Activated T-cell treated with anti-CD3 and anti-CD28 coated beads for 24 hours (primary cell): ENCODE measurements at regions not wholly inside any gene's neighbourhood (a gene's known extent, or its start where the extent isn't known, plus 50 kb on each side); places are given as distances from the start of the nearest gene placed in this dataset.
"Not testable (repeated sequence)": the region's sequence is repeated elsewhere in the genome, so short reads cannot be mapped to it uniquely, and the experiment has no call there.

Source experiments
- DNase-seq: peaks from one replicate; pipeline ENCODE4 v3.0.0-alpha.2; 2020; ENCODE audit warnings: low read depth

DNA sequence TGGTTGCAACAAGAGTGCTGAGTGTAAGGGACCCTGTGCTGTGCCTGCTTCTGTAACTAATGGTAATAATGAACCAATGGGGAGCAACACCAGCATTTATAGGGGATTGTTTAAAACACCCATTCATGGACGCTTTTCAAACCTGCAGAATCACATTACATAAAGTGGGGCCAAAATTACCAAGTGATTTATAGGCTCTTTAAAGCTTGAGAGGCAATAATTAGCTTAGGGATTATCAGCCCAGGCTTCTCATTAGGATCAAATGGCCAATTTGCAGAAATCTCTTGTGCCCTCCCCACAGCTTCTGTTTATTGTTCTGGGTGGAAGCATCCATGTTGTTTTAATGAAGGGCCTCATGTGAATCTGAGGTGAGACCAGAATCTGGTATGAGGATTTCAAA is 125.5 kb downstream of the ZNF486 start:
- DNase-seq = not testable (repeated sequence)

- DNase-seq = no peak
These were observed 122.2 kb downstream of the ZNF486 start for GRCh38 chr19:20289186-20289585.

- no peak for DNase-seq
These were observed 120.1 kb downstream of the ZNF486 start for GRCh38 chr19:20287070-20287469.

DNA sequence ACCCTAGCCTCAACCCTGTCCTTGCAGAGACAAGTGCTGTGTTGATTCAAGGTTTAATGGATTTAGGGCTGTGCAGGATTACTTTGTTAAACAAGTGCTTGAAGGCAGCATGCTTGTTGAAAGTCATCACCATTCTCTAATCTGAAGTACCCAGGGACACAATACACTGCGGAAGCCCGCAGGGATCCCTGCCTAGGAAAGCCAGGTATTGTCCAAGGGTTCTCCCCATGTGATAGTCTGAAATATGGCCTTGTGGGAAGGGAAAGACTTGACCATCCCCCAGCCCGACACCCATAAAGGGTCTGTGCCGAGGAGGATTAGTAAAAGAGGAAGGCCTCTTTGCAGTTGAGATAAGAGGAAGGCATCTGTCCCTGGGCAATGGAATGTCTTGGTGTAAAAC is 118.9 kb downstream of the ZNF486 start:
- DNase-seq = not testable (repeated sequence)

DNA sequence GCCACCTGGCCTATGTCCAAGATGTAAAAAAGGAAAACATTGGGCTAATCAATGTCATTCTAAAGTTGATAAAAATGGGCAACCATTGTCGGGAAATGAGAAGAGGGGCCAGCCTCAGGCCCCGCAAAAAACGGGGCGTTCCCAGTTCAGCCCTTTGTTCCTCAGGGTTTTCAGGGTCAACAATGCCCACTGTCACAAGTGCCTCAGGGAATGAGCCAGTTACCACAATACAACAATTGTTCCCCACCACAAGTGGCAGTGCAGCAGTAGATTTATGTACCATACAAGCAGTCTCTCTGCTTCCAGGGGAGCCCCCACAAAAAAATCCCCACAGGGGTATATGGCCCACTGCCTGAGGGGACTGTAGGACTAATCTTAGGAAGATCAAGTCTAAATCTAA is 112.5 kb downstream of the ZNF486 start:
- DNase-seq = no peak

- DNase-seq = no peak
These were observed 111.3 kb downstream of the ZNF486 start for GRCh38 chr19:20278342-20278741.

DNA sequence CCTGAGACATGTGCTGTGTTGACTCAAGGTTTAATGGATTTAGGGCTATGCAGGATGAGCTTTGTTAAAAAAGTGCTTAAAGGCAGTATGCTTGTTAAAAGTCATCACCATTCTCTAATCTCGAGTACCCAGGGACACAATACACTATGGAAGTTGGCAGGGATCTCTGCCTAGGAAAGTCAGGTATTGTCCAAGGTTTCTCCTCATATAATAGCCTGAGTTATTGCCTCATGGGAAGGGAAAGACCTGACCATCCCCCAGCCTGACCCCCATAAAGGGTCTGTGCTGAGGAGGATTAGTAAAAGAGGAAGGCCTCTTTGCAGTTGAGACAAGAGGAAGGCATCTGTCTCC is 109.7 kb downstream of the ZNF486 start:
- not testable (repeated sequence) for DNase-seq

GRCh38 chr19:20276011-20276731 is 109.2 kb downstream of the ZNF486 start:
- no peak for DNase-seq

DNA sequence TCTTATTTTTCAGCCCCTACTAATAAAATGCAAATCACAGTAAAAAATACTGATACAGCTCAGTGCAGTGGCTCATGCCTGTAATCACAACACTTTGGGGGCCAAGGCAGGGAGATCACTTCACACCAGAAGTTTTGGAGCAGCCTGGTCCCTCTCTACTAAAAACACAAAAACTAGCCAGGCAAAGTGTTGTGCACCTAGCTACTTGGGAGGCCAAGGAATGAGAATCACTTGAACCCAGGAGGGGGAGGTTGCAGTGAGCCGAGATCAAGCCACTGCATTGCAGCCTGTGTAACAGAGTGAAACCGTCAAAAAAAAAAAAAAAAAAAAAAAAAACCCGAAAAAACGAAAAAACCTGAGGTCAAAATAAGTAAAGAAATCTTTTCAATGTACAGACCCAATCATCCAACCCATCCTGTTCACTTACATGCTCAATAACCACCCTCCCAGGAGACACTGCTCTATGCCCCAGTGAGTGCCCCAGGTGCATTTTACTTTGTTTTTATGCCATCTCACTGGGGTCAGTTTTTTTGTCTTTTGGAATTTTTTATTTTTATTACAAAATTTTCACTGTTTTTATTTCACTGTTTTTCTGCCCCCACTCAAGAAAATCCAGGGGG is 107.0 kb downstream of the ZNF486 start:
- no peak for DNase-seq

DNA sequence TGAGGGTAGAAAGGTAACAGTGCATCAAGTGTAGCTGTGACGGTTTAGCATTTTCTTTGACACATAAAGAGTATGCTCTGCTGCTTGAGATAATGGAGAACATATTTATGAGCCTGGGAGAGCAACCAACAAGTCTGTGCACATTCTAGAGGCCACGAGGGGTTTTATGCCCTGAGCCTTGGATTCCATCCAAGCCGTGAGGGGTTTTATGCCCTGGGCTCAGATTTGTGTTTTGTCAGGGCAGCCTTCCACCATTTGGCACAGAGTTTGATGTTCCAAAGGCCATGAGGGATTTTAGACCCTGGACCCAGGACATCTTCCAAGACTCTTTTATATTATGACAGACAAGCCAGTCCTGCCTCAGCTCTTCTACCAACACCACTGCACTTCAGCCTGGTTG is 106.4 kb downstream of the ZNF486 start:
- DNase-seq = no peak

GRCh38 chr19:20272627-20273010 is 105.6 kb downstream of the ZNF486 start:
- DNase-seq = not testable (repeated sequence)

DNA sequence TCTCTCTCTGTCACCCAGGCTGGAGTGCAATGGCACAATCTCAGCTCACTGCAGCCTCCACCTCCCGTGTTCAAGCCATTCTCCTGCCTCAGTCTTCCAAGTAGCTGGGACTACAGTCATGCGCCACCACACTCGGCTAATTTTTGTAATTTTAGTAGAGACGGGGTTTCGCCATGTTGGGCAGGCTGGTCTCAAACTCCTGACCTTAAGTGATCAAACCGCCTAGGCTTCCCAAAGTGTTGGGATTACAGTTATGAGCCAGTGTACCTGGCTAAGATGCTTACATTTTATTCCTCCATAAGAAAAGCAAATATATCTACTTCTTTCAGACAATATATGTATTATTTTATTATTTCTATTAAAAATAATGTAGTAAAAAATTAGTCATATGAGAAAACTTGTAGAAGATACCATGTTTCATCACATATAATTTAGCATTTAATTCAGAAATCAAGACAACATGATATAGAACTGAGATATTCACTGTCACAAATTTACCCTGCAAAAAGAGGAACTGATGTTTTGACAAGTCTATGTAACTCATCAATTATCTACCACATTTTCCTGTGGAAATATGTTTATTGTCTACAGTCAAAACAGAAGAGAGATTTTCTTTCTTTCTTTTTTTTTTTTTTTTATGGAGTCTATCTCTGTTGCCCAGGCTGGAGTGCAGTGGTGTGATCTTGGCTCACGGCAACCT is 105.1 kb downstream of the ZNF486 start:
- not testable (repeated sequence) for DNase-seq

DNA sequence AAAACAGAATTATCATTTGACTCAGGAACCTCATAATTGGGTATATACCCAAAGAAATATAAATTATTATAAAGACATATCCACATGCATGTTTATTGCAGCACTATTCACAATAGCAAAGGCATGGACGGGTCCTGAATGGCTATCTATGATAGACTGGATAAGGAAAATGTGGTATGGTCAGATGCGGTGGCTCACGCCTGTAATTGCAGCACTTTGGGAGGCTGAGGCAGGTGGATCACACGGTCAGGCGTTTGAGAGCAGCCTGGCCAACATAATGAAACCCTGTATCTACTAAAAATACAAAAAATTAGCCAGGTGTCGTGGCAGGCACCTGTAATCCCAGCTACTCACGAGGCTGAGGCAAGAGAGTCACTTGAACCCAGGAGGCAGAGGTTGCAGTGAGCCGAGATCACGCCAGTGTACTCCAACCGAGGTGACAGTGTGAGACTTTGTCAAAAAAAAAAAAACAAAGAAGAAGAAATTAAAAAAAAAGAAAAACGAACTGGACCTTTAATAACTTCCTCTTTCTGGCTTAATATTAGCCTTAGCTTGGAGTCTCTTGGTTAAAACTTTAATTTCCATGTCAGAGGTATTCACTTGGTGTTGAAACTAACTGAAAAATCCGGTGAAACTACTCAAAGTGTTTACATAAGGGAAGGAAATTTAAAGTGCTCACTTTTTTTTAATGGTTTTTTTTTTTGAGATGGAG is 104.4 kb downstream of the ZNF486 start:
- DNase-seq = no peak

- no peak for DNase-seq
These were observed 102.4 kb downstream of the ZNF486 start for GRCh38 chr19:20269461-20269860.

- DNase-seq = not testable (repeated sequence)
These were observed 94.5 kb downstream of the ZNF486 start for GRCh38 chr19:20261513-20261912.

DNA sequence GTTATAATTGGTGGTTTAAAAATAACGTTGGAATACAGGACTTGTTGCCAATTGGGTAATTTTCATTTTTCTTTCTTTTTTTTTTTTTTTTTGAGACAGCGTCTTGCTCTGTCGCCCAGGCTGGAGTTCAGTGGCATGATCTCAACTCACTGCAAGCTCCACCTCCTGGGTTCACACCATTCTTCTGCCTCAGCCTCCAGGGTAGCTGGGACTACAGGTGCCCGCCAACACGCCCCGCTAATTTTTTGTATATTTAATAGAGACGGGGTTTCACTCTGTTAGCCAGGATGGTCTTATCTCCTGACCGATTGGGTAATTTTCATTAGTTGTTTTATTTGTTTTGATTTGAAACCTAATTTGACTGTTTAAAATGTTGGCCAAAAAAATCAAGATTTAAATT is 93.7 kb downstream of the ZNF486 start:
- not testable (repeated sequence) for DNase-seq

- no peak for DNase-seq
These were observed 92.6 kb downstream of the ZNF486 start for GRCh38 chr19:20259615-20260014.

GRCh38 chr19:20256606-20257005 is 89.6 kb downstream of the ZNF486 start:
- DNase-seq = no peak

- DNase-seq = no peak
These were observed 87.1 kb downstream of the ZNF486 start for GRCh38 chr19:20254121-20254520.

- DNase-seq = no peak
These were observed 85.6 kb downstream of the ZNF486 start for GRCh38 chr19:20252613-20253012.

DNA sequence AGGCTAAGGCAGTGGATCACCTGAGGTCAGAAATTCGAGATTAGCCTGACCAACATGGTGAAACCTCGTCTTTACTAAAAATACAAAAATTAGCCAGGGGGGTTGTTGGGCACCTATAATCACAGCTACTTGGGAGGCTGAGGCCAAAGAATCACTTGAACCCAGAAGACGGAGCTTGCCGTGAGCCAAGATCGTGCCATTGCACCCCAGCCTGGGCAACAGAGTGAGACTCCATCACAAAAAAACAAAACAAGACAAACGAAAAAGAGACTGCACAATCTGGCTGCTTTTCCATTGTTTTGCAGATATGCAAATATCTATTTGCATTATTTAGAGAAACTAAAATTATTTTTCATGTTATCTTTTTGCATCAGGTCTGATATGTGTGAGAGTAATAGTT is 83.6 kb downstream of the ZNF486 start:
- DNase-seq = no peak

DNA sequence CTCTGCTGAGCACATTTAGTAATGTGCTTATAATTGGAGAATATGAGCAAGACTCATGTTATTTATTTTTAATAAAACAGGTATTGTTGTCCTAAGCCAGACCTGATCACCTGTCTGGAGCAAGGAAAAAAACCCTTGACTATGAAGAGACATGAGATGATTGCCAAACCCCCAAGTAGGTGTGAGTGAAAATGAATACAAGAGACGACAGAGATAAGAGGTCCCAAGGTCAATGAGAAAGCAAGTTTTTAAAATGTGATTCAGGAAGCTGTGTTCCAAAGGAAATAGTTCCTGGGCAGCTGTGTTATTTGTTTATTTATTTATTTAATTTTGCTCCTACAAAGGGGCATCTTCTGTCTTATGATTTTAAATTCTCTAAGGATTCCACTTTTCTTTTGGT is 83.1 kb downstream of the ZNF486 start:
- no peak for DNase-seq
